Suppressor macrophage treated with lipopolysaccharide for 4 hours (primary cell): ENCODE measurements at regions not wholly inside any gene's neighbourhood (a gene's known extent, or its start where the extent isn't known, plus 50 kb on each side); places are given as distances from the start of the nearest gene placed in this dataset.
A peak's percentile ranks its signal among the peaks of the same experiment; 100 is the strongest.
"Not testable (repeated sequence)": the region's sequence is repeated elsewhere in the genome, so short reads cannot be mapped to it uniquely, and the experiment has no call there.

Source experiments
- DNase-seq: peaks from one replicate; pipeline ENCODE4 v3.0.0-alpha.2; 2020

DNA sequence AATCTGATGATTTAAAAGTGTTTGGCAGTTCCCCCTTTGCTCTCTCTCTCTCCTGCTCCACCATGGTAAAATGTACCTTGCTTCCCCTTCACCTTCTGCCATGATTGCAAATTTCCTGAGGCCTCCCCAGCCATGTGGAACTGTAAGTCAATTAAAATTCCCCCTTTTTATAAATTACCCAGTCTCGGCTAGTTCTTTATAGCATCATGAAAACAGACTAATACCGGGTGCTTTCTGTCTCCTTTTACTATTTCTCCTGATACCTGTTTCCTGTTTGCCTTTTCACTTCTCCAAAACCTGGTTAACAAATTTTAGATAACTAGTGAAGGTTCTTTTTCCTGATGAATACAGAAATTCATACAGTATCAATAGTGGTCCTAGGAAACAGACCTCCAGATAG, 1670.3 kb downstream of the MRPL39 start:
- DNase-seq: no peak

DNA sequence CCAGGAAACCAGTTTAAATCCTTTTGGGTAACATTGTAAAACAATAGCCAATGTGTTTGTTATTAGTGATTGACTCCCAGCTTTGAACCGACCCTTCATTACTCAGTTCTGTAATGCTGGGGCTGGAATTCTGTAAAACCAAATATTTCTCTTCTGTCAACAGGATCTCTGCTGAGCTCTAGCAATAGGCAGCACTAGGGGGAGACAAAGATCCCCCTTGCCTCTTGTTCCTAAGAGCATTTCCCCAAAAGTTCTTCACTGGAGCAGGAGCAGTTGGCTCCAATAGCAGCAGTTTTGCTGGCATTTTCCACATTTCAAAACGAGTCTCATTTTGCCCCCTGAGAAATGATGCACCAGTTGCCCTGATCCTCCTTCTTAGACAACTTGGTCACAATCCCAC, 1671.1 kb downstream of the MRPL39 start:
- DNase-seq: peak; percentile 41

DNA sequence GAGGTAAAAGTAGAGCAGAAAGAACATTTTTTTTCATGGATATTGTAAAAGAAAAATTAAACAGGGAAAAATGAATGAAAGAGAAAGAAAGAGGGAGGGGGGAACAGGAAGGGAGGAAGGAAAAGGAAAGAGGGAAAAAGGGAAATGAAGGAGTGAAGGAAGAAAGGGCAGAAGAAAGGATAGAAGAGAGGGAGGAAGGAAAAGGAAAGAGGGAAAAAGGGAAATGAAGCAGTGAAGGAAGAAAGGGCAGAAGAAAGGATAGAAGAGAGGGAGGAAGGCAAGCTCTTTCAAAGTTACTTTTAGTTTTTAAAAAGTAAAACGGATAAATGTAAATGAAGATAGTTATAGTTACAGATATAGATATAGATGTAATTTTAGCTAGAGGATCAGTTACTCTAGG, 1676.7 kb downstream of the MRPL39 start:
- DNase-seq: no peak

DNA sequence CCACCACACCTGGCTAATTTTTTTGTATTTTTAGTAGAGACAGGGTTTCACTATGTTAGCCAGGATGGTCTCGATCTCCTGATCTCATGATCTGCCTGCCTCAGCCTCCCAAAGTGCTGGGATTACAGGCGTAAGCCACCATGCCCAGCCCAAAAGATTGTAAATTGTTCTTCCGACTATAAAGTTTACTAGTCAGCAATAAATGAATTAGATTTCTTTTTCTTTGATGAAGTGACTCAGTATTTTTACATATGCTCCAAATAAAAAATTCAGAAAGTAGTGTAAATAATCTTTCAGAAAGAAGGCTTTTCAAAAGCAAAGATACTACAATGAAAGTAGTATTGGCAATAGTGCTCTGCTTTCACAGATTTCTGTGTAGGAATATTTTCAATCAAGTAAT, 1680.9 kb downstream of the MRPL39 start:
- not testable (repeated sequence) for DNase-seq

DNA sequence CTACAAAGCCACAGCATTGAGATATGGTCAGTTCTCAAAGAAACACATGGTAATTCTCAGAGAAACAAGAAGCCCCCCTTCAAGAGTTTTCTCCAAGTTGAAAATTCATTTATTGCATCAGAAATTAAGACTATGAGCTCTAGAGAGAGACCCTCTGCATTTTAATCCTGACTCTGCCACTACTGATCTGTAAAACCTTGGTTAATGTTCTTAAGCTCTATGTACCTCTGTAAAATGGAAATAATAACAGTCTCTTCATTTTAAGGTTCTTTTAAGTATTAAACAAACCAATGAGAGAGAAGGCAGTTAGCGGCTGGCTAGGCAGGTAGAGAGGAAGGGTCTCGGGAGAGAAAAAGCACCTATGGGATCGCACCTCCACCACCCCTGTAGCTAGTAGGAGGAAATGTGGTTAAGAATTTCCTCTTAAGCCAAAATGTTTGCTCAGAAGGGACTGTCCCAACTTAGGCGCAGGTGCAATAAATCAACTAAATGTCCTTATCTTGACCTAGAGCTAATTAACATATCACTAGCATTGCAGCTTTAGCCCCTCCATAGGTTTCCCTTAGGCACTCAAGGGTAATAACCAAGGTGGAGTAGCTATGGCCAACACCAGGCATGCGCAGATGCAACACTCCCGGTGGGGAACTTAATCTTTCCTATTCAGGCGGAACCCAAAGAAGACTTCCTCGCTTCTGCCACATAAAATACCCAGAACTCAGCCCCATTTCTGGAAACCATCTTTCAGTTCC, 1685.4 kb downstream of the MRPL39 start:
- DNase-seq: no peak

DNA sequence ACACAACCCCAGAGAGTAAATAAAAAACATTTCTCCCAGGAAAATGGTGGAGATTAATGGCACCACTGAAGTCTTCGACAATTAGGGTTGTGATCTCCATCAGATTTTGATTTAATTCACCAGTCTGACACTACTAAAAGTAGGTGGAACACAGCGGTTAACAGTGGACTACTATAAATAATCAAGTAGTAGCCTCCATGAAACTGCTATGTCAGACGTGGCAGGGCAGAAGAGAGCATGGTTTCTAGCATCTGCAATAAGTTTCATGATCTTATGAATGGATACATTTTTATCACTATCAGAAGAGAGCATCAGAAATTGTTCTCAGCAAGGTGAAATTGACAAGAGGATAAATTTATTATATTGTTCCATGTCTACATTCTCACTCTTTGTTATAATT, 1706.6 kb downstream of the MRPL39 start:
- DNase-seq: no peak

DNA sequence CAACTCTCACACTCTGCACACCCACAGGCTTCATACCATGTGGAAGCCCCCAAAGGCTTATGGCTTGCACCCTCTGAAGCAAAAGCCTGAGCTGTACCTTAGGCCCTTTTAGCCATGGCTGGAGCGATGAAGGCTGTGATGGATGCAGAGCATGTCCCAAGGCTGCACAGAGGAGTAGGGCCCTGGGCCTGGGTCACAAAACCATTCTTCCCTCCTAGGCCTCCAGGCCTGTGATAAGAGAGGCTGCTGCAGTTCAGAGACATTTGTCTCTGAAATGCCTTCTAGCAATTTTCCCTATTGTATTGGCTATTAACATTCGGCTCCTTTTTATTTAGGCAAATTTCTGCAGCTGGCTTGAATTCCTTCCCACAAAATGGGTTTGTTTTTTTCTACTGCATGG, 1707.7 kb downstream of the MRPL39 start:
- DNase-seq: no peak

DNA sequence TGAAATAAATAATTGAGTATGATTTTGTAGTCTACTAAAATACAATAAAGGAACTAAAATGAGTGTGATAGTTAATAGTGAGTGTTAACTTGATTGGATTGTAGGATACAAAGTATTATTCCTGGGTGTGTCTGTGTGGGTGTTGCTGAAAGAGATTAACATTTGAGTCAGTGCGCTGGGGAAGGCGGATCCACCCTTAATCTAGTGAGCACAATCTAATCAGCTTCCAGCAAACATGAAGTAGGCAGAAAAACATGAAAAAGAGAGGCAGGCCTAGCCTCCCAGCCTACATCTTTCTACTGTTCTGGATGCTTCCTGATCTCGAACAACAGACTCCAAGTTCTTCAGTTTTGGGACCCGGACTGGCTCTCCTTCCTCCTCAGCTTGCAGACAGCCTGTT, 1716.6 kb downstream of the MRPL39 start:
- DNase-seq: no peak

DNA sequence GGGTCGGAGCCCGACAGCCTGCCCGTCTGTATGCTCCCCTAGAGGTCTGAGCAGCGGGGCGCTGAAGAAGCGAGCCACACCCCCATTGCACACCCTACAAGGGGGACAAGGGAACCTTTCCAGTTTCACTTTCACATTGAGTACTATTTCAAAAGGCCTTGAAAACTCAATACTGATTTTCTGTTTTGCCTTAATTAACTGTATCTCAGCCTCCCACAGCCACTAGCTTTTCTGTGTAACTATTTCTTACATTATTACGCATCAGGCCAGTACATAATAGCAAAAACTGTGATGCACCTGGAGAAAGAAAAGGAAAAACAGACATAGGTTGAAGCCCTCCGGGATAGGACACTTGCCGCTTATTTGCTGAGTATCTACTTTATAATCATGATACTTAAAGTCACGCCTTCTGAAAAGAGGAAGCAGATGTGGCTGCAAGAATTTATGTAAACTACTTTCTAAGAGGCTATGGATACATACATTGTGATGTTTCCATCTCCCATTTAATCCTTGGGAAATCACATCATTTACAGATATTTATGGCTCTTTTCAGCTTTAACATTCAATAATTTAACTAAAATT, 1719.5 kb downstream of the MRPL39 start:
- DNase-seq: peak; percentile 27

DNA sequence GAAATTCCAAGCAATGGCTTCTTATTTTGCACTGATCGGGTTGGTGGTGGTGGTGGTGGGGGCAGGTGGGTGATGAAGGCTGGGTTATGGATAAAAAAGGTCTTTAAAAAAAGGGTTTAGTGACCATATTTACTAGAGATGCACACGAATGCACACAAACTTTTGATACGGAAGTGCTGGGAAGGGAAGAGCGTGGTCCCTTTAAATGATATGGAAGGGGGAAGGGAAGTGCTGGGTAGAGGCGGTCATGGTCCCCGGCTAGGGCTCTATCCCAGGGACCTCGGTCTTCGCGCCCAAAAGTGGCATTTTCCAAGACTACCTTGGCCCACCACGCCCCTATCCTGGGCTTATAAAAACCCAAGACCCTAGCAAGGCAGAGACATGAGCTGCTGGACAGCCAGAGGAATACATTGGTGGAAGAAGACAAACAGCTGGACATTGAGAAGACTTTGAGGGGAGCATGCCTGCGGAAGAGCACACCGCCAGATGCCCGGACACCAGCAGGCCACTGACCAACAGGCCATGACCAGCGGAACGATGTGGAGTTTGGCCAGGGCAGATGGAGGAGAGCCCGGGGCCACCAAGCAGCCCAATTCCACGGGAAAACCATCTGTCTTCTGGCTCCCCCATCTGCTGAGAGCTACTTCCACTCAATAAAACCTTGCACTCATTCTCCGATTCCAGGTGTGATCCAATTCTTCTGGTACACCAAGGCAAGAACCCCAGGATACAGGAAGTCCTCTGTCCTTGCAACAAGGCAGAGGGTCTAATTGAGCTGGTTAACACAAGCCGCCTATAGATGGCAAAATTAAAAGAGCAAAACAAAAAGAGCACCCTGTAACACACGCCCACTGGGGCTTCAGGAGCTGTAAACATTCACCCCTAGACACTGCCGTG, 1720.2 kb downstream of the MRPL39 start:
- no peak for DNase-seq

DNA sequence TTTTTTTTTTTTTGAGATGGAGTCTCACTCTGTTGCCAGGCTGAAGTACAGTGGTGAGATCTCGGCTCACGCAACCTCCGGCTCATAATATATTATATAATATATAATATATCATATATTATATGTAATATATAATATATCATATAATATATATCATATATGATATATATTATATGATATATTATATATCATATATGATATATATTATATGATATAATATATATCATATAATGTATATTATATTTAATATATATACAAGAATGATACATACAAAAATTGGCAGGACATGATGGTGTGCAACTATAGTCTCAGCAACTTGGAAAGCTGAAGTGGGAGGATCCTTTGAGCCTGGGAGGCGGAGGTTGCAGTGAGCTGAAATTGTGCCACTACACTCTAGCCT, 1725.5 kb downstream of the MRPL39 start:
- DNase-seq: no peak

DNA sequence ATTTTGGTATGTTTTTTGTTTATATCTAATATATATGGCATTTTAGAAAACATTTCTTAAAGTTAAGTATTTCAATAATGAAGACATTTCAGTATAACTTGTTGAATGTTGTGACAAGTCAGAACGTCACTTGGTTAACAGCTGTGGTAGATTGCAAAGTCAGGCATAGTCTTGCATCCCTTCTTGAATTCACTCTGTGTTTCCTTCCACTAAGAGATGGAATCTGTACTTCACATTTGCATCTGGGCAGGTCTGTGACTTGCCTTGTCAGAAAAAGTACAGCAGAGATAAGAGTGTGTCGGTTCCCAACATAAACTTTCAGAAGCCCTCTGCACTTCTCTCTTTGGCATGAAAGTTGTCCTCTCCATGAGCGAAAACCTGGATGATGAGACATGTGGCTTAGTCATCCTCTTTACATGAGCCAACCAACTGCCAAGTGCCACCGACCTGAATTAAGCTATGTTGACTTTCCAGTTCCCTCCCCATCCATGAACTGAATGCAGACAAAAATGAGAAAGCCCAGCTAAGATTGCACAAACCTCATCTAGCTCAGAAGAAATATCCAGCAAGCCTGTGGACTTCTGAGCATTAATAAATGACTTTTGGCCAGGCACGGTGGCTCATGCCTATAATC, 1730.2 kb downstream of the MRPL39 start:
- DNase-seq: no peak

DNA sequence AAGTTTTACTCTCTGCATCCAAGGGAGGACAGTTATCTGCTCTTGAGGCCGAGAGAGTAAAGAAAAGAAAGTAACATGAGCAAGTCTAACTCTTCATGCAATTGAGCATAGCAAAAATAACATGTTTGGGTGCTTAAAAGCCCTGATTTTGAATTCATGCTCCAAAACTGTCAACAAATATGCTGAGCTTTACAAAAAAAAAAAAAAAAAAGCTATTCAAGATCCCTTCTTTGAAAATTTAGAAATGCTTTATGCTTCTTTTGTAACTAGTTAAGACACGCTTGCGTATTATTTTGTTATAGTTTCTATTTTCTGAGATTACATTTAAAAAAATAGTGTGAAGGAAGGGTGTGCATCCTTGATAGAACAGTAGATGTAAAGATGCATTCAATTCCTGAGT, 1733.0 kb downstream of the MRPL39 start:
- no peak for DNase-seq

DNA sequence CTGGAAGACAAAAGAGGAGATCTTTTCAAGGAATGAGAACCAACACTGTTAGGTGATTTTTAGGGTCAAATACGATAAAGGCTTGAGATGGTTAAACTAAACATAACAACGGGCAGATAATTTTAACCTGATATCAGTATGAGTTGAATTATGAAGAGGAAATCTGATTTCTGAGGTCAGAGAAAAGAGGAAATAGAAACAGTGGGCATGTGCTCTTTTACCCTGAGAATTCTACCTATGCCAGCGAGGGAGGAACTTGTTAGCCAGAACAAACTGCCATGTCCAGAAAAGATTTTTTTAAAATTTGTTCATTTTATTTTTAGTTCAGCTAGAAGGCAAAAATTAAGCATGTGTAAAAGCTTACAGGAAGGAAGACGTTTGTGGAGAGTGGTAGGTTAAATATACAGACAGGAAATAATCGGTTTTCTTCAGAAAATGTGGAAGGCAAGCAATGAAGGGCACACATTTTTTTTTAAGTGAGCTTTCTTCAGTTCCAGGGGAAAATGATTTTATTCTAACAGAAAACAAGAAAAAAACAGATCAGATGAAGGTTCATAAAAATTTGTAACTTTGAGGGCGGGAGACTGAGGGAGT, 1745.3 kb downstream of the MRPL39 start:
- no peak for DNase-seq

DNA sequence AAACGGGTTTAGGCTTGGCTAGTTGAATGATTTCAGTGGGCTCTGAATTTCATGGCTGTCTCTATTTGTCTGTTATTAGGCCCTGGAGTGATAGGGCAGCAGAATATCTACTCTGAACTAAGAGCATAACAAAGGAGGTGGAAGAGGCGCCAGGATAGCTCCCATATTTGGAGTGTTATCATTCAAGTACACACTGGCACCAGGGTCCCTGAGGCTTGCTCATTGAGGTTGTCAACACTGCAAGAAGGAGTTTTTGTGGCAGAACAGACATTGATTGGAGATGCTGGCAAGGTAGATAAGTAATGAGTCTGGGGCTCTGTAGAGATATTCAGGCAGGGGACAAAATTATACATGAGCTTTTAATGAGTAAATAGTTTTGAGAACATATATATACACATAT, 1748.4 kb downstream of the MRPL39 start:
- no peak for DNase-seq

DNA sequence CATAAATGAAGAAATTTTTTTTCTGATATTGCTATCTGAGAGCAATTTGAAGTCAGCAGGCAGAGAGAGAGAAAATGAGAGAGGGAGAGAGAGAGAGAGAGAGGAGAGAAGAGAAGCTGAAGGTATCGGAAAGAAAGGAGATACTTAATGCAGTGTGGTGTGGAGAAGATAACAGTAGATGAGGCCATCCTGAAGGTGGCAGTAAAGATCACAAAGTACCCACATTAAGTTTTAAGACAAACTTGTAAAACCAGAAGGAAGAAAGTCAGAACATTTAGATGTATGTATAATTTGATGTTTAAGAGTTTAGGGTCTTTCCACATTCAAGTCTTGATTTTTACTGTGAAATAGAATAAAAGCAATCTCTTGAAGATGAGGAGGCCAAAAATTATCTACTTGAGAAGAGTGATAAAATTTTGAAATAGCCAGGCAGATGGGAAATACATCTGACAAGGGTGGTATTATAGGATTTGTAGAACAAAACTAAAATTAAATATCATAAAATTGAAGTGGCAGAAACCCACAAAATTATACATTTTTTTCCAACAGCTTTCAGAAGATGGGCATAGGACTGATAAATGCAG, 1753.4 kb downstream of the MRPL39 start:
- DNase-seq: peak; percentile 27

DNA sequence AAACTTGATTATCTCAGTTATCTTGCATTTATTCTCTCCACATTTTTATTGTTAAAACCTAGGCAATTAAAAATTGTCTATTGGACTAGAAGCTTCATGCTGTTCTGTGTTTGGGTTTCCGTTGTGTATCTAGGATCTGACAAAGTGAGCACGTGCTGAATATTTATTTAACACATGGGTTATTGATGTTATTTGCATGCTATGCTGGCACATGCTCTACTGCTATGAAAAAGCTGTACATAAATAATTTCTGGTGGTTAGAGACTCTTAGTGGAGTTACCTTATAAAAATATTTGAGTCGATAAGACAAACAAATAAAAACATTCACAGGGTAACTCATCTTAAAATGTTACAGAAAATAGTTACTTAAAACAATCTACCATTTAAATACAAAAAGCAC, 1769.7 kb downstream of the MRPL39 start:
- no peak for DNase-seq

DNA sequence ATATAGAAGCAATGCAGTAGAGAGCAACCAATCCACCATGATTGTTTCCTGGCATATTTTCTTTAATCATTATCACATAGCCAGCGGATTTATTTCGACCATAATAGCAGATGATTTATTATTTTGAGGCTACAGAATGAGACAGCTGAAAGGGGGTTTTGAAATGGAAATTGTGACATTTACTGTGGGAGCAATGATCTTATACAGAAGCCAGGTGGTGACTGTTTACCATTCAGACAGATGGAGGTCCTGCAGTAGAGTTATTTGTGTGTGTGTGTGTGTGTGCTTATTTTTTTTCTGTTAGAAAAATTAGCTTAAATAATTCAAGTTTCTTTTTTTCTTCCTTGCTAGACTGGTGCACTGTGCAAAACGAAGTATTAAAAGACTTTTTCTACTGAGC, 1784.5 kb downstream of the MRPL39 start:
- no peak for DNase-seq

DNA sequence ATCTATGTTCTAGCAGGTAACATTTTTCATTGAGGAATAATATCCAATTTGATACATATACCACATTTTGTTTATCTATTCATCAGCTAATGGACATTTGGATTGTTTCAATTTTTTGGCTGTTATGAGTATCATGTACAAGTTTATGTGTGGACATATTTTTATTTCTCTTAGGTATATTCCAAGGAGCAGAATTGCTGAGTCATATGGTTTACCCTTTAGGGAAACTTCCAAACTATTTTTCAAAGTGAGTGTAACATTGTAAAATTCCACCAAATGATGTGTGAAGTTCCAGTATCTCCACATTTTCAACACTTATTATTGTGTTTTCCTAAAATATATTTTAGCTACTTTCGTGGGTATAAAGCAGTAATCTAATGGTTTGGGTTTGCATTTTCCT, 1789.9 kb downstream of the MRPL39 start:
- DNase-seq: no peak

DNA sequence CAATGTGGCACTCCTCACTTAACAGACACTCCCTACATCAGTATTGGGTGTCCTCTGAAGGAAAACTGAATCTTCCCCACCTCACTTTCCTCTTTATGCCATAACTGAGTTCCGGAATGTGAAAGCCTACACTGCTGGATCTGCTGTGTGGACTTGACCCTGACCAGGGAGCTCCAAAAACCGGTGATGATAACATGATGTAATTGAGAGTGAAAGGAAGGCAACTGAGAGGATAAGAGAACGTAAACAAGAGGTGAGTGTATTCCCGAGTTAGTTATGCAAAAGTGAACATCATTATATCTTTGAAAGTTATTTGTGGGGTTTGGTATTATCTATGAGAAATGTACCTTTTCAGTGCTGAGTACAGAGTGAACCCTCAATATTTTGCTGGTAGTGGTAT, 1794.8 kb downstream of the MRPL39 start:
- no peak for DNase-seq

DNA sequence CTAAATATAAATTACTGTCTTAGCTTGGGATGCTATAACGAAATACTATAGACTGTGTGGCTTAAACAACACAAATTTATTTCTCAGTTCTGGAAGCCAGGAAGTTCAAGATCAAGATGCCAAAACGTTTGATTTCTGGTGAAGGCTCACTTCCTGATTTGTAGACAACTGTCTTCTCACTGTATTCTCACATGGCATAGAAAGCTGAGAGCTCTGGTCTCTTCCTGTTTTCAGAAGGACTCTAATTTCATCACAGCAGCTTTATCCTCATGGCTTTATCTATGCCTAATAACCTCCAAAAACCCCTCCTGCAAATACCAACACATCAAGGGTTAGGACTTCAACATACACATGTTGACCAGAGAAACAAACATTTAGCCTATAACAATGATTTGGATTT, 1795.5 kb downstream of the MRPL39 start:
- DNase-seq: peak; percentile 39

DNA sequence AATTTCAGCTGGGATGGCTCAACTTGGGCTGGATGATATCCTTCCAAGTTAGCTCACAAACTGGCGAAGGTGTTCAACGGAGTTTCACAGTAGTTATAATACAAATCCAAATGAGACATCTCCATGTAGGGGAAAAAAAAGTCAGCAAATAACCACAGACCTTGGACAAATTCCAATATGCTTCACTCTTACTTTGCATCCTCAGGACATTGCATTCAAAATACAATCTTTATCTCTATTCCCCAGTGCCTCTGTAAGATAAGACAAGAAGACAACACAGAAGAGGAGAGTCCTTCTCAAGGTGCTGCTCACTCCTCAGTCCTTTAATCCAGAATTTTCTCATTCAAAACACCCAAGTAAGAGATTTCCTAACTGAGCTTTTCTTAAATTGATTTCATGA, 1797.7 kb downstream of the MRPL39 start:
- DNase-seq: no peak
